C4-2B (cell line): ENCODE measurements at regions not wholly inside any gene's neighbourhood (a gene's known extent, or its start where the extent isn't known, plus 50 kb on each side); places are given as distances from the start of the nearest gene placed in this dataset.

ENCODE experiments used
- ZFX ChIP-seq: fragments of 450-650 bp; IDR thresholded peaks from 2 replicates; pipeline ENCODE4 v1.6.1; 2017
- TF ChIP-seq, protein P1 (sequence below): fragments of 450-650 bp; conservative IDR thresholded peaks from 2 replicates; pipeline ENCODE4 v1.5.1; 2017; ENCODE audit warnings: mild to moderate bottlenecking

DNA sequence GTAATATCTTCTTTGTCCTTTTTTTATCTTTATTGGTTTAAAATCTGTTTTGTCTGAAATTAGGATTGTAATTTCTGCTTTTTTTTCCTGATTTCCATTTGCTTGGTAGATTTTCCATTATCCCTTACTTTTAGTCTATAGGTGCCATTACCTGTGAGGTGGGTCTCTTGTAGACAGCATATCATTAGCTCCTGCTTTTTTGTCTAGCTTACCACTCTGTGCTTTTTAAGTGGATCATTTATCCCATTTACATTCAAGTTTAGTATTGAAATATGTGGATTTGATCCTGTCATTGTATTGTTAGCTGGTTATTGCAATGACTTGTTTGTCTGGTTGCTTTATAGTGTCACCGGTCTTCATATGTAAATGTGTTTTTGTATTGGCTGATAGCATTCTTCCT is 958.6 kb upstream of the SLIT2 start:
- TF ChIP-seq, protein P1, sequence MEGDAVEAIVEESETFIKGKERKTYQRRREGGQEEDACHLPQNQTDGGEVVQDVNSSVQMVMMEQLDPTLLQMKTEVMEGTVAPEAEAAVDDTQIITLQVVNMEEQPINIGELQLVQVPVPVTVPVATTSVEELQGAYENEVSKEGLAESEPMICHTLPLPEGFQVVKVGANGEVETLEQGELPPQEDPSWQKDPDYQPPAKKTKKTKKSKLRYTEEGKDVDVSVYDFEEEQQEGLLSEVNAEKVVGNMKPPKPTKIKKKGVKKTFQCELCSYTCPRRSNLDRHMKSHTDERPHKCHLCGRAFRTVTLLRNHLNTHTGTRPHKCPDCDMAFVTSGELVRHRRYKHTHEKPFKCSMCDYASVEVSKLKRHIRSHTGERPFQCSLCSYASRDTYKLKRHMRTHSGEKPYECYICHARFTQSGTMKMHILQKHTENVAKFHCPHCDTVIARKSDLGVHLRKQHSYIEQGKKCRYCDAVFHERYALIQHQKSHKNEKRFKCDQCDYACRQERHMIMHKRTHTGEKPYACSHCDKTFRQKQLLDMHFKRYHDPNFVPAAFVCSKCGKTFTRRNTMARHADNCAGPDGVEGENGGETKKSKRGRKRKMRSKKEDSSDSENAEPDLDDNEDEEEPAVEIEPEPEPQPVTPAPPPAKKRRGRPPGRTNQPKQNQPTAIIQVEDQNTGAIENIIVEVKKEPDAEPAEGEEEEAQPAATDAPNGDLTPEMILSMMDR, result no peak
- no peak for TF ChIP-seq ZFX
